ENCODE measurements at regions not wholly inside any gene's neighbourhood (a gene's known extent, or its start where the extent isn't known, plus 50 kb on each side); places are given as distances from the start of the nearest gene placed in this dataset.

GRCh38 chr6:126541806-126542491 is 202.0 kb downstream of the CENPW start:
- TF ChIP-seq EZH2 (IDR thresholded peaks at IDR 0.05) (no peak), CTCF (IDR thresholded peaks at IDR 0.05) (no peak)

All from neural progenitor cell (in vitro differentiated cells).